ENCODE measurements at regions not wholly inside any gene's neighbourhood (a gene's known extent, or its start where the extent isn't known, plus 50 kb on each side); places are given as distances from the start of the nearest gene placed in this dataset.

DNA sequence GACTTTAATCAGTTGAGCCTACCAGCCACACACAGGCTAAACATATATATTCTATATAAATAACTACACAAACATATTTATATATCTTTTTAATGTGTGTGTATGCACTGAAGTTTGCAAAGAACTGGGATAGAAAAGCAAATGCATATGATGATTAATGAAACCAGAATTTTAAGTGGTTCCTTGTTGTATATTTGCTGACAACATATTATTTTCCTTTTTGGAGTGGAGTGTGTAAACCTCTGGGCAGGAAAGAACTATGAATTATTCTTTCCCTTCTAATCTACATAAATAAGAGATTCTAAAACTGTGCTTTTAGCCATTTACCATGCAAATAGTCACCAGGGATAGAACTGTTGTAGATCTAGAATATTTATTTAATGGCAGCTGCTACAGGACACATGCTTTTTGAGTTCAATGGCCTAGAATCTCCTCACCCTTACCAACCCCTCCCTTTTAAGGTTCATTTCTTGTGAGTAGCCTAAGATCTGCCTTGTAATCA, 187.6 kb downstream of the BACH1 start (continued):
- TF ChIP-seq NFYB (IDR thresholded peaks at IDR 0.05; ENCODE audit: insufficient read depth, low read depth, low read length): no peak
